Esophagus squamous epithelium (tissue), 4 donors: ENCODE measurements at regions not wholly inside any gene's neighbourhood (a gene's known extent, or its start where the extent isn't known, plus 50 kb on each side); places are given as distances from the start of the nearest gene placed in this dataset.

Source experiments
- POLR2A ChIP-seq, 4 donors: fragments of 450-650 bp; IDR thresholded peaks; one replicate each; pipeline ENCODE4 v1.6.1; 2017; ENCODE audit warnings: antibody characterized with exemption in 4 of 4, mild to moderate bottlenecking in 4 of 4, moderate library complexity in 3 of 4
- TF ChIP-seq, protein P1 (sequence below), 6 experiments: fragments of 450-650 bp in 4 of 6; fragments of 200-600 bp in 2 of 6; sonication (generic) in 2 of 6; IDR thresholded peaks; one replicate each; pipeline ENCODE4 v1.5.1; 2016 to 2019; ENCODE audit warnings: antibody characterized with exemption in 6 of 6, mild to moderate bottlenecking in 4 of 6, moderate library complexity in 4 of 6

DNA sequence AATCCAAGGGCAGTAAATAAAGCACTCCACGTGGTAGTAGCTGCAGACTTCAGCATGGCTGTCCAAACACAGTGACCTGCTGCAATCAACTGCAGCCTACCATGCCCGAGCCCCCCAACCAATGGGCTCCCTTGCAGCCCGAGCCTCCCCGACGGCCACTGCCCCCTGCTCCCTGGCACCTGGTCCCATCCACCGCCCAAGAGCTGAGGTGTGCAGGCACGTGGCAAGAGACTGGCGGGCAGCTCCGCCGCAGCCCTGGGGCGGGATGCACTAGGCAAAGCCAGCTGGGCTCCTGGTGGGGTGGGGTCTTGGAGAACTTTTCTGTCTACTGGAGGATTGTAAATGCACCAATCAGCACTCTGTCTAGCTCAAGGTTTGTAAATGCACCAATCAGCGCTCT is 57.6 kb upstream of the RGS2 start:
- TF ChIP-seq, protein P1, sequence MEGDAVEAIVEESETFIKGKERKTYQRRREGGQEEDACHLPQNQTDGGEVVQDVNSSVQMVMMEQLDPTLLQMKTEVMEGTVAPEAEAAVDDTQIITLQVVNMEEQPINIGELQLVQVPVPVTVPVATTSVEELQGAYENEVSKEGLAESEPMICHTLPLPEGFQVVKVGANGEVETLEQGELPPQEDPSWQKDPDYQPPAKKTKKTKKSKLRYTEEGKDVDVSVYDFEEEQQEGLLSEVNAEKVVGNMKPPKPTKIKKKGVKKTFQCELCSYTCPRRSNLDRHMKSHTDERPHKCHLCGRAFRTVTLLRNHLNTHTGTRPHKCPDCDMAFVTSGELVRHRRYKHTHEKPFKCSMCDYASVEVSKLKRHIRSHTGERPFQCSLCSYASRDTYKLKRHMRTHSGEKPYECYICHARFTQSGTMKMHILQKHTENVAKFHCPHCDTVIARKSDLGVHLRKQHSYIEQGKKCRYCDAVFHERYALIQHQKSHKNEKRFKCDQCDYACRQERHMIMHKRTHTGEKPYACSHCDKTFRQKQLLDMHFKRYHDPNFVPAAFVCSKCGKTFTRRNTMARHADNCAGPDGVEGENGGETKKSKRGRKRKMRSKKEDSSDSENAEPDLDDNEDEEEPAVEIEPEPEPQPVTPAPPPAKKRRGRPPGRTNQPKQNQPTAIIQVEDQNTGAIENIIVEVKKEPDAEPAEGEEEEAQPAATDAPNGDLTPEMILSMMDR (IDR thresholded peaks at IDR 0.05): no peak
- no peak for TF ChIP-seq POLR2A (IDR thresholded peaks at IDR 0.05)
